ENCODE measurements at regions not wholly inside any gene's neighbourhood (a gene's known extent, or its start where the extent isn't known, plus 50 kb on each side); places are given as distances from the start of the nearest gene placed in this dataset.

- TF ChIP-seq CTCF (IDR thresholded peaks at IDR 0.05) (no peak), POLR2A (IDR thresholded peaks at IDR 0.05) (no peak), POLR2AphosphoS5 (IDR thresholded peaks at IDR 0.05) (no peak), EP300 (IDR thresholded peaks at IDR 0.05) (no peak)
Observed at GRCh38 chr6:164700497-164700896, 608.9 kb downstream of the C6orf118 start.
